ENCODE measurements at regions not wholly inside any gene's neighbourhood (a gene's known extent, or its start where the extent isn't known, plus 50 kb on each side); places are given as distances from the start of the nearest gene placed in this dataset.

GRCh38 chr22:27518531-27519340, 282.8 kb downstream of the MN1 start:
- Histone ChIP-seq H3K9ac (ENCODE audit: control insufficient read depth, extremely low read depth, insufficient read depth, low read length) (no peak overlapping the region), H3K9me3 (ENCODE audit: control insufficient read depth, low read depth, low read length) (no peaks in the 10 kb centered on the region), H3K4me3 (ENCODE audit: control insufficient read depth in 2 of 3, extremely low read depth in 1 of 3, insufficient read depth in 2 of 3, low read depth in 1 of 3, low read length in 3 of 3) (no peak overlapping the region), H3K27ac (ENCODE audit: control insufficient read depth, insufficient read depth, low read length) (no peak overlapping the region), H4K20me1 (ENCODE audit: control insufficient read depth, extremely low read depth, insufficient read depth, low read length) (no peaks in the 10 kb centered on the region), H3K4me2 (ENCODE audit: control insufficient read depth, extremely low read depth, insufficient read depth, low read depth, low read length) (no peak overlapping the region), H3K9me1 (ENCODE audit: control insufficient read depth, extremely low read depth, insufficient read depth, low read length) (no peaks in the 10 kb centered on the region), H3K27me3 (ENCODE audit: control insufficient read depth, extremely low read depth, insufficient read depth, low read length) (no peaks in the 10 kb centered on the region), H2AFZ (ENCODE audit: control insufficient read depth, low read length) (no peak overlapping the region), H3K4me1 (ENCODE audit: control insufficient read depth, extremely low read depth, insufficient read depth, low read length) (peaks cover 3% of the 10 kb centered on the region), H3K79me2 (ENCODE audit: control insufficient read depth, insufficient read depth, low read length) (no peaks in the 10 kb centered on the region), H3K36me3 (ENCODE audit: control insufficient read depth in 2 of 2, extremely low read depth in 1 of 2, insufficient read depth in 2 of 2, low read length in 2 of 2) (no peaks in the 10 kb centered on the region)
- TF ChIP-seq EZH2 (IDR thresholded peaks at IDR 0.05; ENCODE audit: low read length) (no peak), CTCF (optimal IDR thresholded peaks at IDR 0.05 in 1 of 3, IDR thresholded peaks at IDR 0.05 in 1 of 3, conservative IDR thresholded peaks at IDR 0.05 in 1 of 3; ENCODE audit: extremely low read depth in 1 of 3, insufficient read depth in 2 of 3, low read length in 3 of 3) (no peak)
- dilution Hi-C loops (cut with MboI; ENCODE audit: extremely low pct_ligation_motif_present, low sequenced_read_pairs), result no loop called here
- FAIRE-seq (no peak), DNase-seq (ENCODE audit: low read depth, low spot score) (no peak)

GRCh38 chr22:27523711-27524110, 277.8 kb downstream of the MN1 start:
- FAIRE-seq, result no peak
- dilution Hi-C loops (cut with MboI; ENCODE audit: extremely low pct_ligation_motif_present, low sequenced_read_pairs), result no loop called here
- no peak overlapping the region for H3K4me3 ChIP-seq (ENCODE audit: control insufficient read depth in 2 of 3, extremely low read depth in 1 of 3, insufficient read depth in 2 of 3, low read depth in 1 of 3, low read length in 3 of 3)
- H3K9me1 ChIP-seq (ENCODE audit: control insufficient read depth, extremely low read depth, insufficient read depth, low read length), result no peaks in the 10 kb centered on the region
- H3K9me3 ChIP-seq (ENCODE audit: control insufficient read depth, low read depth, low read length), result no peaks in the 10 kb centered on the region
- no peak for DNase-seq (ENCODE audit: low read depth, low spot score)
- H3K9ac ChIP-seq (ENCODE audit: control insufficient read depth, extremely low read depth, insufficient read depth, low read length), result no peak overlapping the region
- H3K36me3 ChIP-seq (ENCODE audit: control insufficient read depth in 2 of 2, extremely low read depth in 1 of 2, insufficient read depth in 2 of 2, low read length in 2 of 2), result no peaks in the 10 kb centered on the region
- no peaks in the 10 kb centered on the region for H3K79me2 ChIP-seq (ENCODE audit: control insufficient read depth, insufficient read depth, low read length)
- H3K27me3 ChIP-seq (ENCODE audit: control insufficient read depth, extremely low read depth, insufficient read depth, low read length), result no peaks in the 10 kb centered on the region
- no peaks in the 10 kb centered on the region for H4K20me1 ChIP-seq (ENCODE audit: control insufficient read depth, extremely low read depth, insufficient read depth, low read length)
- H3K27ac ChIP-seq (ENCODE audit: control insufficient read depth, insufficient read depth, low read length), result no peak overlapping the region
- H2AFZ ChIP-seq (ENCODE audit: control insufficient read depth, low read length), result no peak overlapping the region
- H3K4me2 ChIP-seq (ENCODE audit: control insufficient read depth, extremely low read depth, insufficient read depth, low read depth, low read length), result no peak overlapping the region
- no peak for TF ChIP-seq EZH2 (IDR thresholded peaks at IDR 0.05; ENCODE audit: low read length)
- no peak for TF ChIP-seq CTCF (optimal IDR thresholded peaks at IDR 0.05 in 1 of 3, IDR thresholded peaks at IDR 0.05 in 1 of 3, conservative IDR thresholded peaks at IDR 0.05 in 1 of 3; ENCODE audit: extremely low read depth in 1 of 3, insufficient read depth in 2 of 3, low read length in 3 of 3)
- no peaks in the 10 kb centered on the region for H3K4me1 ChIP-seq (ENCODE audit: control insufficient read depth, extremely low read depth, insufficient read depth, low read length)

Data from keratinocyte (primary cell).